IMR-90 (cell line): ENCODE measurements at regions not wholly inside any gene's neighbourhood (a gene's known extent, or its start where the extent isn't known, plus 50 kb on each side); places are given as distances from the start of the nearest gene placed in this dataset.

Experiments
- CEBPB ChIP-seq: IDR thresholded peaks from 2 replicates; pipeline ENCODE4 v1.6.1; 2012; ENCODE audit warnings: low read depth, low read length, improper control_type of control experiment
- CTCF ChIP-seq: conservative IDR thresholded peaks from 2 replicates; pipeline ENCODE4 v1.5.1; 2012; ENCODE audit warnings: mild to moderate bottlenecking, low read depth, low read length, improper control_type of control experiment
- MAFK ChIP-seq: IDR thresholded peaks from 2 replicates; pipeline ENCODE4 v1.6.1; 2012; ENCODE audit warnings: low read depth, low read length, improper control_type of control experiment
- MAZ ChIP-seq: IDR thresholded peaks from 2 replicates; pipeline ENCODE4 v1.6.1; 2012; ENCODE audit warnings: low read depth, mild to moderate bottlenecking, low read length, improper control_type of control experiment, moderate library complexity, borderline replicate concordance
- MXI1 ChIP-seq: IDR thresholded peaks from 2 replicates; pipeline ENCODE4 v1.6.1; 2012; ENCODE audit warnings: low read depth, mild to moderate bottlenecking, low read length, moderate library complexity, borderline replicate concordance
- POLR2A ChIP-seq: IDR thresholded peaks from 2 replicates; pipeline ENCODE4 v1.6.1; 2012; ENCODE audit warnings: mild to moderate bottlenecking, low read depth, low read length
- RAD21 ChIP-seq: IDR thresholded peaks from 2 replicates; pipeline ENCODE4 v1.6.1; 2012; ENCODE audit warnings: low read length, improper control_type of control experiment
- SMC3 ChIP-seq: fragments of 150-350 bp; IDR thresholded peaks from 2 replicates; pipeline ENCODE4 v1.6.1; 2016; ENCODE audit warnings: low read depth, mild to moderate bottlenecking, antibody characterized with exemption, low read length, moderate library complexity
- TF ChIP-seq, protein P1 (sequence below): fragments of 150-350 bp; IDR thresholded peaks from 2 replicates; pipeline ENCODE4 v1.6.1; 2016; ENCODE audit warnings: low read depth, mild to moderate bottlenecking, low read length, moderate library complexity, borderline replicate concordance

DNA sequence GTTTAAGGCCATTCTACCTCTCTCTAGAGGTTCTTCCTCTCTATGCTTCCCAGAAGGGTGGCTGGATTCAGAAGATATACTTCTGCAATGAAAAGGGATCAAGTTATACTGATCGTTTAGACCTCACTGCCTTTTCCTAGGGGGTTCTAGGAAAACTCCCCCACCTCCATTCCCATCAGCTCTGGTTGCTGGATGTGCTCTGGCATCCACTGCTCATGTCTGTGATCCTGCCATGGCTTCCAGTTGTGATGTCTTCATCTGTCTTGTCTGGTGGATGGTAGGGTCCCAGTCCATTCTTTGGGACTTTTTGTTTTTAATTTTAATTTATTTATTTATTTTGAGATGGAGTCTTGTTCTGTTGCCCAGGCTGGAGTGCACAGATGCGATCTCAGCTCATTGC, 118.4 kb downstream of the BTBD3 start:
- TF ChIP-seq CTCF (no peak), CEBPB (no peak), MXI1 (no peak), POLR2A (no peak), RAD21 (no peak), MAFK (no peak), SMC3 (no peak), MAZ (no peak)
- TF ChIP-seq, protein P1, sequence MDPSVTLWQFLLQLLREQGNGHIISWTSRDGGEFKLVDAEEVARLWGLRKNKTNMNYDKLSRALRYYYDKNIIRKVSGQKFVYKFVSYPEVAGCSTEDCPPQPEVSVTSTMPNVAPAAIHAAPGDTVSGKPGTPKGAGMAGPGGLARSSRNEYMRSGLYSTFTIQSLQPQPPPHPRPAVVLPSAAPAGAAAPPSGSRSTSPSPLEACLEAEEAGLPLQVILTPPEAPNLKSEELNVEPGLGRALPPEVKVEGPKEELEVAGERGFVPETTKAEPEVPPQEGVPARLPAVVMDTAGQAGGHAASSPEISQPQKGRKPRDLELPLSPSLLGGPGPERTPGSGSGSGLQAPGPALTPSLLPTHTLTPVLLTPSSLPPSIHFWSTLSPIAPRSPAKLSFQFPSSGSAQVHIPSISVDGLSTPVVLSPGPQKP: no peak
